Erythroblast (primary cell): ENCODE measurements at regions not wholly inside any gene's neighbourhood (a gene's known extent, or its start where the extent isn't known, plus 50 kb on each side); places are given as distances from the start of the nearest gene placed in this dataset.

ENCODE experiments used
- DNase-seq, 2 experiments: peaks; one replicate each; lab custom pipeline; 2025; lab: John Stamatoyannopoulos, UW
- GATA1 ChIP-seq: IDR thresholded peaks from 2 replicates; pipeline ENCODE4 v1.6.1; 2011; ENCODE audit warnings: low read depth, mild to moderate bottlenecking, control low read depth, low read length, moderate library complexity
- POLR2A ChIP-seq: IDR thresholded peaks from 2 replicates; pipeline ENCODE4 v1.6.1; 2011; ENCODE audit warnings: mild to moderate bottlenecking, low read length

- TF ChIP-seq GATA1 (no peak), POLR2A (no peak)
- no peak for DNase-seq
These were observed 257.1 kb upstream of the ZFP64 start for GRCh38 chr20:52448513-52449232.

- TF ChIP-seq POLR2A = no peak
- no peak for TF ChIP-seq GATA1
- no peak for DNase-seq
These were observed 255.6 kb upstream of the ZFP64 start for GRCh38 chr20:52447225-52447551.

- TF ChIP-seq GATA1 (no peak), POLR2A (no peak)
- DNase-seq = no peak
These were observed 255.0 kb upstream of the ZFP64 start for GRCh38 chr20:52446421-52447224.

GRCh38 chr20:52444455-52444854, 252.9 kb upstream of the ZFP64 start:
- TF ChIP-seq POLR2A (no peak), GATA1 (no peak)
- DNase-seq = no peak

- no peak for DNase-seq
- no peak for TF ChIP-seq GATA1
- no peak for TF ChIP-seq POLR2A
These were observed 252.3 kb upstream of the ZFP64 start for GRCh38 chr20:52443874-52444273.

- no peak for DNase-seq
- TF ChIP-seq POLR2A (no peak), GATA1 (no peak)
These were observed 250.1 kb upstream of the ZFP64 start for GRCh38 chr20:52441710-52442109.

GRCh38 chr20:52439375-52439774, 247.8 kb upstream of the ZFP64 start:
- no peak for TF ChIP-seq POLR2A
- TF ChIP-seq GATA1 = no peak
- no peak for DNase-seq

- no peak for TF ChIP-seq POLR2A
- TF ChIP-seq GATA1 = no peak
- no peak for DNase-seq
These were observed 246.9 kb upstream of the ZFP64 start for GRCh38 chr20:52438326-52438963.

- DNase-seq = no peak
- TF ChIP-seq GATA1 = no peak
- TF ChIP-seq POLR2A = no peak
These were observed 242.9 kb upstream of the ZFP64 start for GRCh38 chr20:52434453-52434852.

- DNase-seq = no peak
- no peak for TF ChIP-seq POLR2A
- no peak for TF ChIP-seq GATA1
These were observed 242.5 kb upstream of the ZFP64 start for GRCh38 chr20:52434041-52434425.

- TF ChIP-seq POLR2A (no peak), GATA1 (no peak)
- no peak for DNase-seq
These were observed 241.9 kb upstream of the ZFP64 start for GRCh38 chr20:52433326-52434040.

GRCh38 chr20:52432740-52433139, 241.2 kb upstream of the ZFP64 start:
- TF ChIP-seq GATA1 (no peak), POLR2A (no peak)
- DNase-seq = no peak

- no peak for DNase-seq
- TF ChIP-seq POLR2A (no peak), GATA1 (no peak)
These were observed 237.4 kb upstream of the ZFP64 start for GRCh38 chr20:52429029-52429428.
